ENCODE measurements at regions not wholly inside any gene's neighbourhood (a gene's known extent, or its start where the extent isn't known, plus 50 kb on each side); places are given as distances from the start of the nearest gene placed in this dataset.

- no peak for DNase-seq
Measured at GRCh38 chr1:87508247-87508787, 179.6 kb downstream of the LMO4 start.

- no peak for DNase-seq
Measured at GRCh38 chr1:87510540-87510939, 181.9 kb downstream of the LMO4 start.

- no peak for DNase-seq
Measured at GRCh38 chr1:87511449-87511848, 182.8 kb downstream of the LMO4 start.

GRCh38 chr1:87512431-87512830, 183.8 kb downstream of the LMO4 start:
- DNase-seq: no peak

GRCh38 chr1:87513255-87513654, 184.6 kb downstream of the LMO4 start:
- DNase-seq: no peak

GRCh38 chr1:87513966-87514660, 185.4 kb downstream of the LMO4 start:
- no peak for DNase-seq

- no peak for DNase-seq
Measured at GRCh38 chr1:87515781-87516180, 187.1 kb downstream of the LMO4 start.

- no peak for DNase-seq
Measured at GRCh38 chr1:87518794-87519193, 190.1 kb downstream of the LMO4 start.

- DNase-seq: no peak
Measured at GRCh38 chr1:87521452-87521851, 192.8 kb downstream of the LMO4 start.

GRCh38 chr1:87523466-87523865, 194.8 kb downstream of the LMO4 start:
- no peak for DNase-seq

- no peak for DNase-seq
Measured at GRCh38 chr1:87524021-87524754, 195.5 kb downstream of the LMO4 start.

- no peak for DNase-seq
Measured at GRCh38 chr1:87528754-87529517, 200.3 kb downstream of the LMO4 start.

- DNase-seq: no peak
Measured at GRCh38 chr1:87530042-87530807, 201.5 kb downstream of the LMO4 start.

GRCh38 chr1:87535551-87535950, 206.9 kb downstream of the LMO4 start:
- no peak for DNase-seq

- no peak for DNase-seq
Measured at GRCh38 chr1:87539147-87539546, 210.5 kb downstream of the LMO4 start.

- DNase-seq: no peak
Measured at GRCh38 chr1:87542697-87543096, 214.0 kb downstream of the LMO4 start.

- DNase-seq: no peak
Measured at GRCh38 chr1:87549738-87550137, 221.1 kb downstream of the LMO4 start.

- DNase-seq: no peak
Measured at GRCh38 chr1:87553511-87553910, 224.8 kb downstream of the LMO4 start.

GRCh38 chr1:87555366-87555765, 226.7 kb downstream of the LMO4 start:
- no peak for DNase-seq

- DNase-seq: no peak
Measured at GRCh38 chr1:87556326-87556725, 227.6 kb downstream of the LMO4 start.

GRCh38 chr1:87558921-87559320, 230.2 kb downstream of the LMO4 start:
- DNase-seq: no peak

- DNase-seq: no peak
Measured at GRCh38 chr1:87560137-87560536, 231.5 kb downstream of the LMO4 start.
